GM12875 (cell line): ENCODE measurements at regions not wholly inside any gene's neighbourhood (a gene's known extent, or its start where the extent isn't known, plus 50 kb on each side); places are given as distances from the start of the nearest gene placed in this dataset.
"Not testable (repeated sequence)": the region's sequence is repeated elsewhere in the genome, so short reads cannot be mapped to it uniquely, and the experiment has no call there.

ENCODE experiments used
- H3K4me3 ChIP-seq: one replicate; pipeline ENCODE4 v1.5.1; 2011; ENCODE audit warnings: low read depth, low read length, control low read depth
- TF ChIP-seq, protein P1 (sequence below): IDR thresholded peaks from 2 replicates; pipeline ENCODE4 v1.5.1; 2011; ENCODE audit warnings: low read depth, mild to moderate bottlenecking, control low read depth, inconsistent platforms, low read length, moderate library complexity, borderline replicate concordance; ENCODE audit not compliant: insufficient read depth

DNA sequence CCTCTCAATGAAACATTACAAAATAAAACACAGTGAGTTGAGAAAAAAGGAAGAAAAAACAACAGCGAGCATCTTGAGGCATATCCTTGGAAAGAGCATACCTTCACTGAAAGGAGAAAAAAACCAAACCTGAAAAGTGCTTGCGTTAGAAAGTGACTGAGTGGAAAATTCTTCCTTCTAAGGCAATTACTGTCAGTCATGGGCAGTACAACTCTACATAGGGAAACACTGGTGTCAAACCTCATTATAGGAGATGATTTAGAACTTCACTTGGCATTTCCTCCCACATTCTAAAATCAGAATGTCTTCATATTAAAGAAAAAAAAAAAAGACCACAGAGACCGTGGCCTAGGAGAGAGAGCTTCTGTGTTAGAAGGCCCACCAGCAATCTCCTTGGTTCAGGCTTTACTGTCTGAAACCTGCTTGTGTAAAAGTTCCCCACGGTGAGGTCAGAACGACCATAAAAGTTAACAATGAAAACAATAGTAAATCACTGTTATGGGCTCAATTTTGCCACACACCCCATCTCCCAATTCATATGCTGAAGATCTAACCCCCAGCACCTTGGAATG is 91.1 kb upstream of the CRY1 start:
- no peak overlapping the region for H3K4me3 ChIP-seq

DNA sequence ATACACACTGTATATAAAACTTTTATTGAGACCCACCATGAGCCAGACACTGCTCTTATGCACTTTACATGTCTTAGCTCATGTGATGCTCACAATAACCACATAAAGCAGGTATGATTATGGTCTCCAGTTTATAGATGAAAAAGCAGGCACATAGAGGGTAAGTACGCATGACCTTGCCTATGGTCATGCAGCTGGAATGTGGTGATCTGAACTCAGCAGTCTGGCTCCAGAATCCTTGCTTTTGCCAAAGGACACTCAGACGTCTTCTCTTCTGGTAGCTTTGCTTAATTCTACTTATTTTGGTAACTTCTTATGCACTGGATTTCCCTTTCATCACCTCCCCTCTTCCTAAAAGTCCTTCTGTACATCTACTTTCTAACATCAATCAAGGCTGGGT is 103.3 kb upstream of the CRY1 start:
- no peak overlapping the region for H3K4me3 ChIP-seq
- TF ChIP-seq, protein P1, sequence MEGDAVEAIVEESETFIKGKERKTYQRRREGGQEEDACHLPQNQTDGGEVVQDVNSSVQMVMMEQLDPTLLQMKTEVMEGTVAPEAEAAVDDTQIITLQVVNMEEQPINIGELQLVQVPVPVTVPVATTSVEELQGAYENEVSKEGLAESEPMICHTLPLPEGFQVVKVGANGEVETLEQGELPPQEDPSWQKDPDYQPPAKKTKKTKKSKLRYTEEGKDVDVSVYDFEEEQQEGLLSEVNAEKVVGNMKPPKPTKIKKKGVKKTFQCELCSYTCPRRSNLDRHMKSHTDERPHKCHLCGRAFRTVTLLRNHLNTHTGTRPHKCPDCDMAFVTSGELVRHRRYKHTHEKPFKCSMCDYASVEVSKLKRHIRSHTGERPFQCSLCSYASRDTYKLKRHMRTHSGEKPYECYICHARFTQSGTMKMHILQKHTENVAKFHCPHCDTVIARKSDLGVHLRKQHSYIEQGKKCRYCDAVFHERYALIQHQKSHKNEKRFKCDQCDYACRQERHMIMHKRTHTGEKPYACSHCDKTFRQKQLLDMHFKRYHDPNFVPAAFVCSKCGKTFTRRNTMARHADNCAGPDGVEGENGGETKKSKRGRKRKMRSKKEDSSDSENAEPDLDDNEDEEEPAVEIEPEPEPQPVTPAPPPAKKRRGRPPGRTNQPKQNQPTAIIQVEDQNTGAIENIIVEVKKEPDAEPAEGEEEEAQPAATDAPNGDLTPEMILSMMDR, result no peak

More for the DNA sequence above, 91.1 kb upstream of the CRY1 start:
- TF ChIP-seq, protein P1, result no peak

DNA sequence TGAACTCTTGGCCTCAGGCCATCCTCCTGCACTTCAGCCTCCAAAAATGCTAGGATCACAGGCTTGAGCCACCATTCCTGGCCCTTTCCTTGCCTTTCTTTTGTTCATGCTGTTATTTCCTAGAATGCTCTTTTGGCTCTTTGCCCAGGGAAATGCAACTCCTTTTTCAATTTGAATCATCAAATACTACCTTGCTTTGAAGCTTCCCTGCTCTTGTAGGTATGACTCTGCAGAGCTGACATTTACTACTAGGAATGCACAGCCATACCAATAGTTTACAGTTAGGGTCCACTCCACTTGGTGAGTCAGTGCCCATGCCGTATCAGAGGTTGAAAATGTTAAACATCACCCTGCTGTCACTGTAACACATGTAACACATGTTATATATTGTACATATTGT is 107.0 kb upstream of the CRY1 start:
- no peak overlapping the region for H3K4me3 ChIP-seq
- TF ChIP-seq, protein P1, result no peak

DNA sequence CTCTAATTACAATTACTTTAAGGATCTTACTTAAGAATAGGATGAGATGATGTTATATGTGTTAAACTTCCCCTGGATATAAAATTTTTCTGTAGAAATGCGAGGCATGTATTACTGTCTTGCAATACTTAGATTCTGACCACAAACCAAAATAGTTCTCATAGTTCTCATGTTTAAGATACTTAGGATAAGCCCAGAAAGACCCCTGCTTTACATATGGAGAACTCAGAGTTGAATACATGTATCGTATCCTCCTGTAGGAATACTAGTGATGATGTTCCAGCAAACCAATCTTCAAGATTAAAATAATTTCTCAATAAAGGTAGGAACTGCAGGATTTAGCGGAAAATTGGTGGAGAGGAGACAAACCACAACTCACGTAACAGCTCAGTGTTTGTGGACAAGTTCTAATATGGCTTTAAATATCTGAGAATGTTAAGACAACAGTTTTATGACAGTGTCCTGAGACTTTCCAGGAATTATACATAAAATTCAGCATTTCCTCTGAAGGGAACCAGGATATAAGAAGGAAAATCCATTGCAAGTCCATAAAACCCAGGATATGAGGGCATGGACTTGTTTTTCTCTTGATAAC is 114.7 kb upstream of the CRY1 start:
- no peak overlapping the region for H3K4me3 ChIP-seq
- TF ChIP-seq, protein P1, result no peak

DNA sequence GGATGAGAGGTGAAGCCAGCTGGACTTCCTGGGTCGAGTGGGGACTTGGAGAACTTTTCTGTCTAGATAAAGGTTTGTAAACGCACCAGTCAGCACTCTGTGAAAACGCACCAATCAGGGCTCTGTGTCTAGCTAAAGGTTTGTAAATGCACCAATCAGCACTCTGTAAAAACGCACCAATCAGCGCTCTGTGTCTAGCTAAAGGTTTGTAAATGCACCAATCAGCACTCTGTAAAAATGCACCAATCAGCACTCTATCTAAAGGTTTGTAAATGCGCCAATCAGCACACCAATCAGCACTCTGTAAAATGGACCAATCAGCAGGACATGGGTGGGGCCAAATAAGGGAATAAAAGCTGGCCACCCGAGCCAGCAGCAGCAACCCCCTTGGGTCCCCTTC is 116.4 kb upstream of the CRY1 start:
- H3K4me3 ChIP-seq, result not testable (repeated sequence)

DNA sequence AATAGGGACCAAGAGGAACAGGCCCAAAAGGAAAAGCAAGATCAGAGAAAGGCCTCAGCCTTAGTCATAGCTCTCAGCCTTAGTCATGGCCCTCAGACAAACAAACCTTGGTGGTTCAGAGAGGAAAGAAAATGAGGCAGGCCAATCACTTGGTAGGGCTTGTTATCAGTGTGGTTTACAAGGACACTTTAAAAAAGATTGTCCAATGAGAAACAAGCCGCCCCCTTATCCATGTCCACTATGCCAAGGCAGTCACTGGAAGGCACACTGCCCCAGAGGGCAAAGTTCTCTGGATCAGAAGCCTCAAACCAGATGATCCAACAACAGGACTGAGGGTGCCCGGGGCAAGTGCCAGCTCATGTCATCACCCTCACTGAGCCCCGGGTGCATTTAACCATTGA is 121.0 kb upstream of the CRY1 start:
- not testable (repeated sequence) for H3K4me3 ChIP-seq

DNA sequence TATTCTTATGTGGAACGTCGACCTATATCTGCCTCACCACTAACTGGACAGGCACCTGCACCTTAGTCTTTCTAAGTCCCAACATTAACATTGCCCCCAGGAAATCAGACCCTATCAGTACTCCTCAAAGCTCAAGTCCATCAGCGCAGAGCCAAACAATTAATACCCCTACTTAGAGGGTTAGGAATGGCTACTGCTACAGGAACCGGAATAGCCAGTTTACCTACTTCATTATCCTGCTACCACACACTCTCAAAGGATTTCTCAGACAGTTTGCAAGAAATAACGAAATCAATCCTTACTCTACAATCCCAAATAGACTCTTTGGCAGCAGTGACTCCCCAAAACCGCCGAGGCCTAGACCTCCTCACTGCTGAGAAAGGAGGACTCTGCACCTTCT is 123.1 kb upstream of the CRY1 start:
- H3K4me3 ChIP-seq, result not testable (repeated sequence)

DNA sequence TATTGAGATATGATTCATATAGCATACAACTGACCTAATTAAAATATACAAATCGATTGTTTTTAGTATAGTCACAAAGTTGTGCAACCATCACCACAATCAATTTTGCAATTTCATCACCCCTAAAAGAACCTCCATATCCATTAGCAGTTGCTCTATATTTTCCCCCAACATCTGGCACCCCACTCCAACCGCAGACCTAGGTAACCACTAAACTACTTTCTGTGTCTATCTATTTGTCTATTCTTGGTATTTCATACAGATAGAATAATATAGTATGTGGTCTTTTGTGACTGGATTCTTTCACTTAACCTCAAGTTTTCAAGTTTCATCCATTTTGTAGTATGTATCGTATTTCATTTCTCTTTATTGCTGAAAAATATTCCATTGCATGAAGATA is 126.0 kb upstream of the CRY1 start:
- TF ChIP-seq, protein P1, result no peak
- no peak overlapping the region for H3K4me3 ChIP-seq

DNA sequence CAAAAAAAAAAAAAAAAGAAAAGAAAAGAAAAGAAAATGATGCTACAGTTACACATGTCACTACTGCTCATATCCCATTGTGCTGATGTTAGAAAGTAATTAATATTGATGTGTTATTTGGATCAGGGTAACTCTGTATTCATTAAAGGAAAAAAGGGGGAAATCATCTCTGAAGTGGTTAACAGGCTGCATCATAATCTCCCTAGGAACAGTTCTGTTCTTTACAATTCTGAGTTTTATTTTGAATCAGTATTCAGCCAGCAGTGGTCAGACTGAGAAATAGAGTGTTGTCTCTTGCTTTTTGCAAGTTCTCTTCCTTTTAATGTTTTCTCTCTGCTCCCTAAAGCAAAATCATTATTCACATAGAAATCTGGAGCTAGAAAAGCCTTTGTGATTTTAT is 128.6 kb upstream of the CRY1 start:
- TF ChIP-seq, protein P1, result no peak
- H3K4me3 ChIP-seq, result no peak overlapping the region
